Cardiac muscle cell (in vitro differentiated cells and primary cell): ENCODE measurements at regions not wholly inside any gene's neighbourhood (a gene's known extent, or its start where the extent isn't known, plus 50 kb on each side); places are given as distances from the start of the nearest gene placed in this dataset.

ENCODE experiments used
- DNase-seq, 2 donors: peaks; one replicate each; pipeline versions ENCODE4 v3.0.0 to v3.0.0-alpha.2; 2010 to 2017; ENCODE audit warnings: low read depth in 1 of 2, low spot score in 1 of 2
- H3K27ac ChIP-seq: fragments of 200-600 bp; sonication (generic); 2 replicates; pipeline ENCODE4 v1.5.1; 2016
- H3K27me3 ChIP-seq: fragments of 200-600 bp; sonication (generic); 2 replicates; pipeline ENCODE4 v1.6.0; 2016; ENCODE audit warnings: control low read depth
- H3K36me3 ChIP-seq: fragments of 200-600 bp; sonication (generic); 2 replicates; pipeline ENCODE4 v1.5.1; 2016; ENCODE audit warnings: control low read depth
- H3K4me1 ChIP-seq: fragments of 200-600 bp; sonication (generic); 2 replicates; pipeline ENCODE4 v1.8.1; 2017; ENCODE audit warnings: low read depth, mild to moderate bottlenecking, mixed run types
- H3K4me3 ChIP-seq: fragments of 200-600 bp; sonication (generic); 2 replicates; pipeline ENCODE4 v1.5.1; 2016; ENCODE audit warnings: mild to moderate bottlenecking
- H3K9me3 ChIP-seq: fragments of 200-600 bp; sonication (generic); 2 replicates; pipeline ENCODE4 v1.5.1; 2017; ENCODE audit warnings: low read depth, mild to moderate bottlenecking, control low read depth
- TF ChIP-seq, protein P1 (sequence below): IDR thresholded peaks from 2 replicates; pipeline ENCODE4 v1.5.1; 2012; ENCODE audit warnings: low read depth, mild to moderate bottlenecking, low read length

DNA sequence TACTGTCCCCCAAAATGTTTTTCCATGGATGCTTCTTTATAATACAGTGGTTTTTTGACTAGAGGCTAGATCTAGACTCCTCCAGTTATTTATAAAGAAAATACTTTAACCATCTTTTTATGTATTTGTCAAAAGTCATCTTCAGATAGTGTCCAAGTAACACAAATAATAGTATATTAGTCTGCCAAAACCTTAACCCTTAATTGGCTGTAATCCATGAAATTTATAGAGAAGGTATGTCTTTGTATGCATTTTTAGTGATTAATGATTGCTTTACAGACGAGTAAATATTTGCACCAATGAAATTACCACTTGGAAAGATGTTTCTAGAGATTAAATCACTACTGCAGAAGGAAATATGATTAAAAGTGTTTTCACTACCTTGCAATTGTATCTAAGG, 451.8 kb upstream of the NRXN1 start:
- DNase-seq = no peak
- Histone ChIP-seq H3K27me3 (no peaks in the 10 kb centered on the region), H3K9me3 (no peaks in the 10 kb centered on the region), H3K36me3 (no peaks in the 10 kb centered on the region), H3K4me1 (no peaks in the 10 kb centered on the region), H3K4me3 (no peak overlapping the region), H3K27ac (no peak overlapping the region)
- TF ChIP-seq, protein P1, sequence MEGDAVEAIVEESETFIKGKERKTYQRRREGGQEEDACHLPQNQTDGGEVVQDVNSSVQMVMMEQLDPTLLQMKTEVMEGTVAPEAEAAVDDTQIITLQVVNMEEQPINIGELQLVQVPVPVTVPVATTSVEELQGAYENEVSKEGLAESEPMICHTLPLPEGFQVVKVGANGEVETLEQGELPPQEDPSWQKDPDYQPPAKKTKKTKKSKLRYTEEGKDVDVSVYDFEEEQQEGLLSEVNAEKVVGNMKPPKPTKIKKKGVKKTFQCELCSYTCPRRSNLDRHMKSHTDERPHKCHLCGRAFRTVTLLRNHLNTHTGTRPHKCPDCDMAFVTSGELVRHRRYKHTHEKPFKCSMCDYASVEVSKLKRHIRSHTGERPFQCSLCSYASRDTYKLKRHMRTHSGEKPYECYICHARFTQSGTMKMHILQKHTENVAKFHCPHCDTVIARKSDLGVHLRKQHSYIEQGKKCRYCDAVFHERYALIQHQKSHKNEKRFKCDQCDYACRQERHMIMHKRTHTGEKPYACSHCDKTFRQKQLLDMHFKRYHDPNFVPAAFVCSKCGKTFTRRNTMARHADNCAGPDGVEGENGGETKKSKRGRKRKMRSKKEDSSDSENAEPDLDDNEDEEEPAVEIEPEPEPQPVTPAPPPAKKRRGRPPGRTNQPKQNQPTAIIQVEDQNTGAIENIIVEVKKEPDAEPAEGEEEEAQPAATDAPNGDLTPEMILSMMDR = no peak

DNA sequence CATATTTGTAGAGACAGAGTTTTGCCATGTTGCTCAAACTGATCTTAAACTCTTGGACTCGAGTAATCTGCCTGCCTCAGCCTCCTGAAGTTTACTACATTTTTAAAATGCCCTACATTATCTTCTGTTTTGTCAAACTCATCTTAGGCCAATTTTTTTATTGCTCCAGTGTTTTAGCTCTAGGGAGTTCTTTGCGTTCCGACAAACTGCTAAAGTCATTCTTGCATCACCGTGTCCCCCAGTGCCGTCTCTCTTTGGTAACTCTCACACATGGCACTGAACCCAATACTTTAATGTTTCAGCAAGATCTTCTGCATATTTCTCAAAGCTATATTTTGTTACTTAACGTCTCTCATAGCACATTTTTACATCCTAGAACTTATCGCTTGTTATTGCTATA, 440.9 kb upstream of the NRXN1 start:
- H3K4me3 ChIP-seq = no peak overlapping the region
- H3K36me3 ChIP-seq = no peaks in the 10 kb centered on the region
- no peak for DNase-seq
- H3K9me3 ChIP-seq = no peaks in the 10 kb centered on the region
- H3K4me1 ChIP-seq = no peaks in the 10 kb centered on the region
- H3K27ac ChIP-seq = no peak overlapping the region
- H3K27me3 ChIP-seq = no peaks in the 10 kb centered on the region
- TF ChIP-seq, protein P1 = no peak

DNA sequence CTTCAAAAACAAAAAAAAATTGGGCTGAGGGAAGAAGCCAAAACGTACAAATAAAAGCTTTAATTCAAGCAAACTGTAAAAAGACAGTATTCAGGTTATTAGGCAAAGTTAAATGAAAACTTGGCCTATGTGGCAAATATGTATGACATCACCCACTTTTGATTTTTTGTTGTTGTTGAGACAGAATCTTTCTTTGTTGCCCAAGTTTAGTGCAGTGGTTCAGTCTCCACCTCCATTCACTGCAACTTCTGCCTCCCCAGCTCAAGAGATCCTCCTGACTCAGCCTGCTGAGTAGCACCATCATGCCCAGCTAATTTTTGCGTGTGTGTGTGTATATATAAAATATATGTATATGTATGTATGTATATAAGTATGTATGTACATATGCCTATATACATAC, 440.4 kb upstream of the NRXN1 start:
- H3K4me1 ChIP-seq = no peaks in the 10 kb centered on the region

DNA sequence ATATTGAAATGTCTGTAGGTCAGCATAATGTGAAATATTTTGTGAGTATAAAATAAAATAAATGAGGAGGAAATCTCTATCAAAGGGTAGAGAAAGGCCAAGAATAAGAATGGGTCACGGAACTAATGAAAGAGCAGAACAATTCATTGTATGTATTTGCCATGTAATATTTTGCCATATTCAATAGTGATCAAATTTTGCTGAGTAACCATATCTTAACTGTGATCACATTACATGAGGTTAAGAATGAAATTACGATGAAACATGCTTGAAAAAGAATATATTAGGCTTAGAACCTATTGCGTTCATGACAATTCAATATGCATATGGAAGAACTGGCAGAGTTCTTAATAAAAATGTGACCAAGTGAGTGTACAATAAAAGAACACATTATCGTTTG, 437.2 kb upstream of the NRXN1 start:
- H3K27me3 ChIP-seq = no peaks in the 10 kb centered on the region
- TF ChIP-seq, protein P1 = no peak

More for the DNA sequence above, 440.4 kb upstream of the NRXN1 start:
- Histone ChIP-seq H3K36me3 (no peaks in the 10 kb centered on the region), H3K4me3 (no peak overlapping the region), H3K9me3 (no peaks in the 10 kb centered on the region), H3K27me3 (no peaks in the 10 kb centered on the region), H3K27ac (no peak overlapping the region)
- DNase-seq = no peak
- TF ChIP-seq, protein P1 = no peak

DNA sequence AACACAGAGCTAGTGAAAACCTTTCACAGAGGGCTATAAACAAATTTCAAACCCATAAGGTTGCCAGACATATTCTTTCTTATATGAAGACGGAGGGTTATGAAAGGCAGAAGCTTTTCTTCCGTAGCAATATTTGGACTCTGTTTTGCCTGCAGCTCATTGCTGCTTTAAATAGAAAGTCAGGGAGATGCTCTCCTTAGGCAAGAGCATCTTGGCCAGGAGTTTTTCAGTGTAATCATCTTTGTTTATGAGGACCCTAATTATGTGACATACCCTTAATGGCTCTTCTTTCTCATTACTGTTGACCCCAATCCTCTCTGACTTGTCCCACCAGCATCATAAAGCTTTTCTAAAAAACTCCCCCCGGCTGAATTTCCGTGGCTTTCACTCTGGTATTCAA, 433.4 kb upstream of the NRXN1 start:
- TF ChIP-seq, protein P1 = no peak

More for the DNA sequence above, 437.2 kb upstream of the NRXN1 start:
- no peaks in the 10 kb centered on the region for H3K36me3 ChIP-seq
- H3K4me3 ChIP-seq = no peak overlapping the region
- no peaks in the 10 kb centered on the region for H3K9me3 ChIP-seq
- H3K27ac ChIP-seq = no peak overlapping the region
- DNase-seq = no peak
- no peaks in the 10 kb centered on the region for H3K4me1 ChIP-seq

DNA sequence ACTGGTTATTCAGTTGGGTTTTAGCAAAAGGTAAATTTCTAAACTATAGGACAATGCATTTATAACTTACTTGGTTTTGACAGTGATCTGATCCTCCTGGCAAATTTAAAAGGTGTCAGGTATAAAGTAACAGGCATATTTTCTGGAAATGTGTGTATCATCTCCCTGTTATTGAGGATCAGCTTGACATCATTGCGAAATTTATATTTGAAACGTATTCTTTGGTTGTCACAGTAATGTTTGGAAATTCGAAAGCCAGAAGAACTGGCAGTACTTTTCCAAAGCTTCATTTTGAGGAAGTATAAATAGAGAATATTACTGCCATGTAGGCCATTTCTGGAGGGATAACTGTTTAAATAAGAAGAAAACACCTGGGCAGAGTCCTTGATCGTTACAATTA, 422.2 kb upstream of the NRXN1 start:
- H3K36me3 ChIP-seq = no peaks in the 10 kb centered on the region
- TF ChIP-seq, protein P1 = no peak
- no peak for DNase-seq
- no peaks in the 10 kb centered on the region for H3K27me3 ChIP-seq
- no peak overlapping the region for H3K4me3 ChIP-seq
- no peak overlapping the region for H3K27ac ChIP-seq
- H3K4me1 ChIP-seq = no peaks in the 10 kb centered on the region
- no peaks in the 10 kb centered on the region for H3K9me3 ChIP-seq

More for the DNA sequence above, 433.4 kb upstream of the NRXN1 start:
- H3K27me3 ChIP-seq = no peaks in the 10 kb centered on the region
- H3K36me3 ChIP-seq = no peaks in the 10 kb centered on the region
- H3K4me1 ChIP-seq = no peaks in the 10 kb centered on the region
- DNase-seq = no peak
- no peak overlapping the region for H3K4me3 ChIP-seq
- no peak overlapping the region for H3K27ac ChIP-seq
- H3K9me3 ChIP-seq = no peaks in the 10 kb centered on the region
